ENCODE measurements at regions not wholly inside any gene's neighbourhood (a gene's known extent, or its start where the extent isn't known, plus 50 kb on each side); places are given as distances from the start of the nearest gene placed in this dataset.
A peak's percentile ranks its signal among the peaks of the same experiment; 100 is the strongest.

DNA sequence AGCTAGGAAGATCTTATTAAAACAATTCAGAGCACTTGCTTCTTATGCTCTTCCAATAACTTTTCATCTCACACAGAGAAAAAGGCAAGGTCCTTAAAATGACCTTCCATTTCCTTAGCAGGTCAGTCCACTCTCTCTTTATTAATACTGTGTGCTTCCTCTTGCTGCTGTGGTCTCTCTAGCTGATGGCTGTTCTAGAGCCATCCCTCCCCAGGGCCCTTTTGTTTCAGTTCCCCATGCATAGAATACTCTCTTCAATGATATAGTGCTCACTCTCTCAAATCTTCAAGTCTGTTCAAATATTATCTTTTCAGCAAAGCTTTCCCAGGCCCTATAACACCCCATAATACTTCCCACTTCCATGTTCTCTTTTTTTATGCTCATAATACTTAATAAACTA lies 469.3 kb downstream of the METTL4 start:
- peaks cover 0 to 6% (median 0%) of the 10 kb centered on the region in 5 experiments for H3K27me3 ChIP-seq (replicated peaks in 2 of 5; ENCODE audit: control insufficient read depth in 4 of 5, insufficient read depth in 5 of 5, low read length in 4 of 5)
- no peak overlapping the region for H3K4me3 ChIP-seq (ENCODE audit: control insufficient read depth in 1 of 7, extremely low read depth in 1 of 7, insufficient read depth in 4 of 7, low read depth in 2 of 7, low read length in 6 of 7)
- POLR2A ChIA-PET: no interaction called here
- H3K36me3 ChIP-seq (ENCODE audit: control insufficient read depth in 4 of 4, insufficient read depth in 4 of 4, low read length in 3 of 4): no peaks in the 10 kb centered on the region
- CTCF ChIA-PET: no interaction called here
- H3K4me1 ChIP-seq (ENCODE audit: control extremely low read depth in 1 of 4, control insufficient read depth in 4 of 4, insufficient read depth in 4 of 4, low read length in 3 of 4): no peaks in the 10 kb centered on the region
- H3K27ac ChIP-seq (ENCODE audit: insufficient read depth in 1 of 2, low read depth in 1 of 2, low read length in 2 of 2, poor library complexity in 1 of 2, severe bottlenecking in 2 of 2): no peak overlapping the region
- no peak for DNase-seq
- H3K9me3 ChIP-seq (ENCODE audit: control extremely low read depth in 1 of 5, control insufficient read depth in 4 of 5, insufficient read depth in 2 of 5, low read depth in 1 of 5, low read length in 4 of 5): peaks cover 0 to 1% (median 0%) of the 10 kb centered on the region in 5 experiments

DNA sequence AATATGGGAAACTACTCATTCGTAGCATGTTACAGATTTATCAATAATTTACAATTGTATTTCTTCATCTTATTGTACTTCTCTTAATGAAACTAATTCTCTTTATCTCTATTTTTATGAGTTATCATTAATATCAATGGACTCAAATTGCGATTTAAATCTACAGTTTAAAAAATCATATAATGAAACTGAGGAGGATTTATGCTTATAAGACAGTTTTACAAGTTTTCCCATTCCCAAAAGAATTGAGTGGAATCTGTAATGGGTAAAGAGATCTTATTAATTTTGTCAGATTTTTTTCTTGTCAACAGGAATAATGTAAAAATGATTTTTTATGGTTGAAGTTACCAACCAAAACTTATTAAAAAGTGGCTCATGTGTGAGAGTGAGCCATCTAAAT lies 468.0 kb downstream of the METTL4 start:
- peaks cover 0 to 1% (median 0%) of the 10 kb centered on the region in 5 experiments for H3K9me3 ChIP-seq (ENCODE audit: control extremely low read depth in 1 of 5, control insufficient read depth in 4 of 5, insufficient read depth in 2 of 5, low read depth in 1 of 5, low read length in 4 of 5)
- H3K27ac ChIP-seq (ENCODE audit: insufficient read depth in 1 of 2, low read depth in 1 of 2, low read length in 2 of 2, poor library complexity in 1 of 2, severe bottlenecking in 2 of 2): no peak overlapping the region
- no peak overlapping the region for H3K4me3 ChIP-seq (ENCODE audit: control insufficient read depth in 1 of 7, extremely low read depth in 1 of 7, insufficient read depth in 4 of 7, low read depth in 2 of 7, low read length in 6 of 7)
- ChIA-PET POLR2A (no interaction called here), CTCF (interaction anchor here (1.8 kb wide), 1 partner anchor 14 kb away, joined by 6 read pairs; no protein-coding TSS in a partner anchor)
- DNase-seq: no peak
- H3K36me3 ChIP-seq (ENCODE audit: control insufficient read depth in 4 of 4, insufficient read depth in 4 of 4, low read length in 3 of 4): no peaks in the 10 kb centered on the region
- peaks cover 0 to 6% (median 0%) of the 10 kb centered on the region in 5 experiments for H3K27me3 ChIP-seq (replicated peaks in 2 of 5; ENCODE audit: control insufficient read depth in 4 of 5, insufficient read depth in 5 of 5, low read length in 4 of 5)
- H3K4me1 ChIP-seq (ENCODE audit: control extremely low read depth in 1 of 4, control insufficient read depth in 4 of 4, insufficient read depth in 4 of 4, low read length in 3 of 4): no peaks in the 10 kb centered on the region
- WGBS (ENCODE audit: insufficient coverage): no CpG with 5 or more reads among the region's 2 CpGs

DNA sequence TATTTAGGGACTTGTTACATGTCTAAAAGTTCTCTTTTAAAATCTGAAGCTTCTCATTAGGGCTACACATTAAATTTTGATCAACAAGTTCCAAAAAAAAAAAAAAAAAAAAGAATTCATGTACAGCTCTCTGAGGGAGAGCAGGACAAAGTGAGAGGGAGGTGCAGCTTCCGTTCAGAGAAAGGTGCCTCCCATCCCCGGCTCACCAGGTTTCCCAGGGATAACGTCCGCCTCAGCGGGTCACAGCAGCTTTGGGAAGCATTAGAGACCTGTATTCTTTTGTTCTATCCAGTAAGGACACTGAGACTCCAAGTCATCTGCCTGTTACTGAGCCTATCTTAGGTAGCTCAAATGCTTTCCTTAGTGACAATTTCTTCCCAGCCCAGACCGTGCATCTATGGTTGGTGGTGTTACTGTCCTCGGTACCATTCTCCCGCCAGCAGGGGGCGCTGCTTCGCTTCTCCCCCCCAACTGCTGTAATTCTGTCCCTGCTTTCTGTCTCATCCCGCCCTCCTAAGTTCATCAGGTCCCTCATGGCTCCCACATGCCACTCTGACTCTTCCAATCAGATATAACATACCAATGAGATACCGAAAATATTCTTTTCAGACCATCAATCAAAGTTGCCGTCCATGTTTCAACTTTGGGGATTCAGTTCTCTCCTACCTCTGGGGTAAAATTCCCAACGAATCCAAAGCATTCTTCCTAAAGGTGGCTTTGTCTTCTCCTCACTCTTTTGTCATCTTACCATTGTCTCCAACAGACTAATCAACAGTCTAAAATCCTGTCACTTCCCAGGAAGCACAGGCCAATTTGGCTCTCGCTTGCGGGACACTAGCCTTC lies 466.5 kb downstream of the METTL4 start:
- H3K9me3 ChIP-seq (ENCODE audit: control extremely low read depth in 1 of 5, control insufficient read depth in 4 of 5, insufficient read depth in 2 of 5, low read depth in 1 of 5, low read length in 4 of 5): peaks cover 0 to 1% (median 0%) of the 10 kb centered on the region in 5 experiments
- H3K4me1 ChIP-seq (ENCODE audit: control extremely low read depth in 1 of 4, control insufficient read depth in 4 of 4, insufficient read depth in 4 of 4, low read length in 3 of 4): no peaks in the 10 kb centered on the region
- no peak overlapping the region for H3K27ac ChIP-seq (ENCODE audit: insufficient read depth in 1 of 2, low read depth in 1 of 2, low read length in 2 of 2, poor library complexity in 1 of 2, severe bottlenecking in 2 of 2)
- peaks cover 0 to 4% (median 0%) of the 10 kb centered on the region in 5 experiments for H3K27me3 ChIP-seq (replicated peaks in 2 of 5; ENCODE audit: control insufficient read depth in 4 of 5, insufficient read depth in 5 of 5, low read length in 4 of 5)
- H3K4me3 ChIP-seq (ENCODE audit: control insufficient read depth in 1 of 7, extremely low read depth in 1 of 7, insufficient read depth in 4 of 7, low read depth in 2 of 7, low read length in 6 of 7): no peak overlapping the region
- H3K36me3 ChIP-seq (ENCODE audit: control insufficient read depth in 4 of 4, insufficient read depth in 4 of 4, low read length in 3 of 4): no peaks in the 10 kb centered on the region
- peak; percentile 26 to 59 (median 44) for DNase-seq
- ChIA-PET POLR2A (no interaction called here), CTCF (interaction anchor here (0.7 to 2.2 kb wide), 8 partner anchors 10 to 437 kb away, joined by 3 to 6 read pairs (median 3); no protein-coding TSS in a partner anchor)
- WGBS (ENCODE audit: insufficient coverage): 53% methylated on average over 14 of the region's 16 CpGs

DNA sequence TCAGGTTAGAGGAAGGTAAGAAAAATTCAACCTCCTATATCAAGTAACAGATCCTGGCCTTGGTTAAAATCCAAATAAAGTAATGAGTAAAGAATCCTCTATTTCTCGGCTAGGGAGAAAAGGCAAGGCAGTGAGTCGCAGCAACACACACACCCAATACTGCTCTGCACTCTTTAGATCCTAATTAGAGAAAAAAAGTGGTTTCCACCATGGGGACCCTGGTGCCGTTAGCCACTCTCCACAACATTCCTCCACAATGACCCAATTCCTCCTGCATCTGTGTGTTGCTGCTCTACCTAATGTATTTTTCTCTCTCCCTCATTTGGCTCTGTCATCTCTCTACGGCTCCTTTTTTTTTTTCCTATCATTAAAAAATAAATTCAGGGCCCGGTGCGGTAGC lies 462.7 kb downstream of the METTL4 start:
- no peaks in the 10 kb centered on the region for H3K36me3 ChIP-seq (ENCODE audit: control insufficient read depth in 4 of 4, insufficient read depth in 4 of 4, low read length in 3 of 4)
- H3K4me3 ChIP-seq (ENCODE audit: control insufficient read depth in 1 of 7, extremely low read depth in 1 of 7, insufficient read depth in 4 of 7, low read depth in 2 of 7, low read length in 6 of 7): no peak overlapping the region
- no peaks in the 10 kb centered on the region for H3K9me3 ChIP-seq (ENCODE audit: control extremely low read depth in 1 of 5, control insufficient read depth in 4 of 5, insufficient read depth in 2 of 5, low read depth in 1 of 5, low read length in 4 of 5)
- no peak overlapping the region for H3K27ac ChIP-seq (ENCODE audit: insufficient read depth in 1 of 2, low read depth in 1 of 2, low read length in 2 of 2, poor library complexity in 1 of 2, severe bottlenecking in 2 of 2)
- peaks cover 0 to 24% (median 0%) of the 10 kb centered on the region in 5 experiments for H3K27me3 ChIP-seq (replicated peaks in 2 of 5; ENCODE audit: control insufficient read depth in 4 of 5, insufficient read depth in 5 of 5, low read length in 4 of 5)
- POLR2A ChIA-PET: no interaction called here
- no peaks in the 10 kb centered on the region for H3K4me1 ChIP-seq (ENCODE audit: control extremely low read depth in 1 of 4, control insufficient read depth in 4 of 4, insufficient read depth in 4 of 4, low read length in 3 of 4)
- WGBS (ENCODE audit: insufficient coverage): 88% methylated on average over 3 of the region's 6 CpGs
- CTCF ChIA-PET: no interaction called here
- DNase-seq: no peak

DNA sequence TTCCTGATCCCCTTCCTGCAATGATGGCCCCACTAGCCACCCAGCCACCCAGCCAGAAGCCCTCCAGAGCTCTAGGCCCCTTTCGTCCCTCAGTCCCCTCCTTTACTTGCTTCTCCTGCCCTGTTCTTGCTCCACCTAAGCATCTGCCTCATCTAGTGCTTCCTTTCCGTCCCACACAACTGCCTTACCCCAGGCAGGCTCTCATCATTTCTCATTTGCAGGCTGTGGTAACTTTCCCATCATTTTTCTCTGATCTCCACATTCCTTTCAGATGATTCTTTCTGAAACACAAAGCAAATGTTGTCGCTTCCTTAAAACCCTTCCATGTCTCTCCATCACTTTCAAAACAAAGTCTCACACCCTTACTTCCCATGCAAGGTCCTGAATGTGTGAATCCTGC lies 459.8 kb downstream of the METTL4 start:
- Histone ChIP-seq H3K9me3 (ENCODE audit: control extremely low read depth in 1 of 5, control insufficient read depth in 4 of 5, insufficient read depth in 2 of 5, low read depth in 1 of 5, low read length in 4 of 5) (no peaks in the 10 kb centered on the region), H3K36me3 (ENCODE audit: control insufficient read depth in 4 of 4, insufficient read depth in 4 of 4, low read length in 3 of 4) (no peaks in the 10 kb centered on the region), H3K4me3 (ENCODE audit: control insufficient read depth in 1 of 7, extremely low read depth in 1 of 7, insufficient read depth in 4 of 7, low read depth in 2 of 7, low read length in 6 of 7) (no peak overlapping the region), H3K27ac (ENCODE audit: insufficient read depth in 1 of 2, low read depth in 1 of 2, low read length in 2 of 2, poor library complexity in 1 of 2, severe bottlenecking in 2 of 2) (no peak overlapping the region), H3K4me1 (ENCODE audit: control extremely low read depth in 1 of 4, control insufficient read depth in 4 of 4, insufficient read depth in 4 of 4, low read length in 3 of 4) (no peaks in the 10 kb centered on the region), H3K27me3 (replicated peaks in 2 of 5; ENCODE audit: control insufficient read depth in 4 of 5, insufficient read depth in 5 of 5, low read length in 4 of 5) (peaks cover 0 to 23% (median 0%) of the 10 kb centered on the region in 5 experiments)
- ChIA-PET POLR2A (no interaction called here), CTCF (interaction anchor here (1.7 kb wide), 1 partner anchor 9 kb away, joined by 7 read pairs; no protein-coding TSS in a partner anchor)
- no peak for DNase-seq
- WGBS (ENCODE audit: insufficient coverage): 98% methylated on average over 3 of the region's 3 CpGs

DNA sequence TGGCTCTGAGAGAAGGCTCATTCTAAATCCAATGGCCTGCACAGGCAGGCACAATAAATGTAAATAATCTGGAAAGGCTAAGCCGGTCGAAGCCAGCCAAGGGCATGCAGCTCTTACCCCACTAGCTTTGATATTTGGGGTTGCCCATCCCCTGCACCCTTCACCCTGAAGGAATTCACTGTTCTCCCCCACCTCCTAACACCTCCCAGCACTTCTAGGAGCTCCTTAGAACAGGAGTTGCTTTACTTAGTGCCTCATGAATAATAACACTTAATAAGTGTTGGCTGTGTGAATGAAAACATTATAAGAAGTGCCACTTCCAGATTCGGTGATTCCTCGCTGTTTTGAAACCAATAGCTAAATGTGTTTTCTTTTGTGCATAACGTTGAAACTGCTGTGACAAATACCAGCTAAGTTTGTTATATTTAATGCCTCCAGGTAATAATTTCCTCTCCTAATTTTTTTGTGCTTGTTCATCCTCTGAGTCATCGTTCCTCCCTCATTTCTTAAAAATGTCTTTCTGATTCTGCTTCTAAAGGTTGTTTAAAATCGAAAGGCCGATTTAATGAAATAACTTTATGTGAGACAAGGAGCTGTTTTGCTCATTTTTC lies 458.8 kb downstream of the METTL4 start:
- Histone ChIP-seq H3K27ac (ENCODE audit: insufficient read depth in 1 of 2, low read depth in 1 of 2, low read length in 2 of 2, poor library complexity in 1 of 2, severe bottlenecking in 2 of 2) (no peak overlapping the region), H3K27me3 (replicated peaks in 2 of 5; ENCODE audit: control insufficient read depth in 4 of 5, insufficient read depth in 5 of 5, low read length in 4 of 5) (peaks cover 0 to 23% (median 0%) of the 10 kb centered on the region in 5 experiments), H3K4me1 (ENCODE audit: control extremely low read depth in 1 of 4, control insufficient read depth in 4 of 4, insufficient read depth in 4 of 4, low read length in 3 of 4) (no peaks in the 10 kb centered on the region), H3K36me3 (ENCODE audit: control insufficient read depth in 4 of 4, insufficient read depth in 4 of 4, low read length in 3 of 4) (no peaks in the 10 kb centered on the region), H3K9me3 (ENCODE audit: control extremely low read depth in 1 of 5, control insufficient read depth in 4 of 5, insufficient read depth in 2 of 5, low read depth in 1 of 5, low read length in 4 of 5) (no peaks in the 10 kb centered on the region), H3K4me3 (ENCODE audit: control insufficient read depth in 1 of 7, extremely low read depth in 1 of 7, insufficient read depth in 4 of 7, low read depth in 2 of 7, low read length in 6 of 7) (no peak overlapping the region)
- CTCF ChIA-PET: interaction anchor here (0.6 to 1.7 kb wide), 3 partner anchors 8 to 78 kb away, joined by 3 to 7 read pairs (median 4); no protein-coding TSS in a partner anchor
- no peak for DNase-seq
- POLR2A ChIA-PET: no interaction called here
- WGBS (ENCODE audit: insufficient coverage): 98% methylated on average over 5 of the region's 8 CpGs

DNA sequence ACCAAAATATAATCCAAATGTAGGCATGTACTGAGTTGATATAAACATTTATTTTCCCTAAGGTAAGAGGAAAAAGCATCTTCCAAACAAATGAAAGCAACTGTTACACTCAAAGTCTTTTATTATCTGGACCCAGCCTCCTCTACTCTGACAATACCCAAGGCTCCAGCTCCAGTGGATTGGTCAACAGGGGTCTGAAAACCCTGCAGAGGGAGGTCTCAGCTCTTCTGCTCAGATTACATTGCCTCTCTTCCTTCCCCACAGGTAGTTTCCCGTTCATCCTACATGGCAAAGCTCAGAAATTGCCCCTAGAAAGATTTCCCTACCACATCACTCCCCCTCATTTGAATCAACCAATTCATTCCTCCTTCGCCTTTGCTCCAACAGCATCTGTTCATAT lies 457.0 kb downstream of the METTL4 start:
- Histone ChIP-seq H3K36me3 (ENCODE audit: control insufficient read depth in 4 of 4, insufficient read depth in 4 of 4, low read length in 3 of 4) (no peaks in the 10 kb centered on the region), H3K27ac (ENCODE audit: insufficient read depth in 1 of 2, low read depth in 1 of 2, low read length in 2 of 2, poor library complexity in 1 of 2, severe bottlenecking in 2 of 2) (no peak overlapping the region), H3K4me3 (ENCODE audit: control insufficient read depth in 1 of 7, extremely low read depth in 1 of 7, insufficient read depth in 4 of 7, low read depth in 2 of 7, low read length in 6 of 7) (no peak overlapping the region), H3K4me1 (ENCODE audit: control extremely low read depth in 1 of 4, control insufficient read depth in 4 of 4, insufficient read depth in 4 of 4, low read length in 3 of 4) (no peaks in the 10 kb centered on the region), H3K9me3 (ENCODE audit: control extremely low read depth in 1 of 5, control insufficient read depth in 4 of 5, insufficient read depth in 2 of 5, low read depth in 1 of 5, low read length in 4 of 5) (no peaks in the 10 kb centered on the region), H3K27me3 (replicated peaks in 2 of 5; ENCODE audit: control insufficient read depth in 4 of 5, insufficient read depth in 5 of 5, low read length in 4 of 5) (peaks cover 0 to 23% (median 0%) of the 10 kb centered on the region in 5 experiments)
- WGBS (ENCODE audit: insufficient coverage): 0% methylated on average over 1 of the region's 2 CpGs
- POLR2A ChIA-PET: no interaction called here
- no peak for DNase-seq
- CTCF ChIA-PET: no interaction called here
